ENCODE measurements at regions not wholly inside any gene's neighbourhood (a gene's known extent, or its start where the extent isn't known, plus 50 kb on each side); places are given as distances from the start of the nearest gene placed in this dataset.
A peak's percentile ranks its signal among the peaks of the same experiment; 100 is the strongest.
"Not testable (repeated sequence)": the region's sequence is repeated elsewhere in the genome, so short reads cannot be mapped to it uniquely, and the experiment has no call there.

- no peak for DNase-seq (ENCODE audit: low read depth)
These were observed 613.2 kb downstream of the TLE1 start for GRCh38 chr9:81076131-81076530.

GRCh38 chr9:81074221-81074620 lies 615.1 kb downstream of the TLE1 start:
- no peak for DNase-seq (ENCODE audit: low read depth)

- DNase-seq (ENCODE audit: low read depth) = no peak
These were observed 615.5 kb downstream of the TLE1 start for GRCh38 chr9:81073821-81074220.

- DNase-seq (ENCODE audit: low read depth) = peak; percentile 23
These were observed 616.6 kb downstream of the TLE1 start for GRCh38 chr9:81072758-81073157.

- DNase-seq (ENCODE audit: low read depth) = peak; percentile 40
These were observed 618.2 kb downstream of the TLE1 start for GRCh38 chr9:81071108-81071507.

GRCh38 chr9:81070689-81071088 lies 618.7 kb downstream of the TLE1 start:
- DNase-seq (ENCODE audit: low read depth) = no peak

GRCh38 chr9:81069923-81070322 lies 619.4 kb downstream of the TLE1 start:
- peak; percentile 94 for DNase-seq (ENCODE audit: low read depth)

- peak; percentile 54 for DNase-seq (ENCODE audit: low read depth)
These were observed 620.1 kb downstream of the TLE1 start for GRCh38 chr9:81069038-81069795.

- DNase-seq (ENCODE audit: low read depth) = not testable (repeated sequence)
These were observed 626.4 kb downstream of the TLE1 start for GRCh38 chr9:81062995-81063394.

GRCh38 chr9:81058782-81059181 lies 630.6 kb downstream of the TLE1 start:
- no peak for DNase-seq (ENCODE audit: low read depth)

- DNase-seq (ENCODE audit: low read depth) = no peak
These were observed 635.9 kb downstream of the TLE1 start for GRCh38 chr9:81053298-81054025.

GRCh38 chr9:81052846-81053245 lies 636.5 kb downstream of the TLE1 start:
- peak; percentile 62 for DNase-seq (ENCODE audit: low read depth)

GRCh38 chr9:81047280-81047679 lies 642.1 kb downstream of the TLE1 start:
- no peak for DNase-seq (ENCODE audit: low read depth)

- no peak for DNase-seq (ENCODE audit: low read depth)
These were observed 643.7 kb downstream of the TLE1 start for GRCh38 chr9:81045658-81046057.

GRCh38 chr9:81037889-81038288 lies 651.5 kb downstream of the TLE1 start:
- DNase-seq (ENCODE audit: low read depth) = no peak

GRCh38 chr9:81035601-81036000 lies 653.7 kb downstream of the TLE1 start:
- DNase-seq (ENCODE audit: low read depth) = peak; percentile 68

GRCh38 chr9:81035171-81035570 lies 654.2 kb downstream of the TLE1 start:
- peak; percentile 97 for DNase-seq (ENCODE audit: low read depth)

GRCh38 chr9:81032831-81033230 lies 656.5 kb downstream of the TLE1 start:
- DNase-seq (ENCODE audit: low read depth) = peak; percentile 94

- DNase-seq (ENCODE audit: low read depth) = peak; percentile 95
These were observed 657.2 kb downstream of the TLE1 start for GRCh38 chr9:81032030-81032572.

GRCh38 chr9:81031422-81032029 lies 657.8 kb downstream of the TLE1 start:
- peak; percentile 24 for DNase-seq (ENCODE audit: low read depth)

GRCh38 chr9:81030027-81030426 lies 659.3 kb downstream of the TLE1 start:
- DNase-seq (ENCODE audit: low read depth) = no peak

- peak; percentile 94 for DNase-seq (ENCODE audit: low read depth)
These were observed 660.8 kb downstream of the TLE1 start for GRCh38 chr9:81028504-81028903.

GRCh38 chr9:81022177-81022576 lies 667.2 kb downstream of the TLE1 start:
- no peak for DNase-seq (ENCODE audit: low read depth)

All from RPMI7951 (cell line).